ENCODE measurements at regions not wholly inside any gene's neighbourhood (a gene's known extent, or its start where the extent isn't known, plus 50 kb on each side); places are given as distances from the start of the nearest gene placed in this dataset.
A peak's percentile ranks its signal among the peaks of the same experiment; 100 is the strongest.

DNA sequence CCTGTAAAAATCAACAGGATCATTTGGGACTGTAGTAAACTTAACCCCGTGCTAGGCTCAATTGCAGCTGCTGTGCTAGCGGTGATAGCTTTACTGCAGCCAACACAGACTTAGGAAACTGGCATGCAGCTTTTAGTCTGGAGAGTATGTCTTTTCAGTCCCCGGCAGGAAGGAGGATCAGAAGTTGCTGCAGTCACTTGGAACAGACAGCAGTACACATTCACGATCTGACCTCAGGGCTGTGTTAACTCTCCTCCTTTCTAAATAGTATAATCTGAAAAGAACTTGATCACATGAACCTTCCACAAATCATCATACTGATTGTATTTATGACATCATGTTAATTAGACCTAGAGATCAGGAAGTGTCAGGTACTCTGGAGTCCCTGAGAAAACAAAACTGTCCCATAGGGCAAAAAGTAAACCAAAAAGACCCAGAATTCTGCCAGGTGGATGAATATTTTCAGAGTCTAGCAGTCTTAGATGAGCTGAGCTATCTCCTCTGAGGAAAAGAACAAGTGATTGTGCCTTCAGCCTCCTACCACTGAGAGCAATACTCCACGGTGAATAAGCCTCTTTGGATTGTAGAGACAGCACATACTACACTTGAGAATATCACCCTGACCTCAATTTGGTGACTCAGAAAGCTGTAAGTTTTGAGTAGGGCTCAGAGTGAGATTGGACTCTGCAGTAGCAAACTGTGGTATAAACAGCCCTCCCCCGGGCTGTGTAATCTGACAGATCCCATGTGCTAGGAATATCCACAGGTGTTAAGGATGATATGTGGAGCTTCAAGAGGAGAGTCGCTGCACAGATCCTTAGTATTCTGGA lies 181.0 kb upstream of the GPR12 start:
- Mint-ChIP-seq H3K9me3 (ENCODE audit: unreplicated experiment) (no peaks in the 10 kb centered on the region), H3K27me3 (ENCODE audit: insufficient read depth, unreplicated experiment) (no peaks in the 10 kb centered on the region), H3K27ac (ENCODE audit: low read depth, unreplicated experiment) (no peak overlapping the region), H3K36me3 (ENCODE audit: insufficient read depth, unreplicated experiment) (no peaks in the 10 kb centered on the region), H3K4me1 (ENCODE audit: insufficient read depth, unreplicated experiment) (peaks cover 6% of the 10 kb centered on the region), H3K4me3 (ENCODE audit: unreplicated experiment) (no peak overlapping the region)
- DNase-seq (ENCODE audit: unreplicated experiment): peak; percentile 23
- CTCF ChIA-PET: interaction anchor here (0.6 to 1.7 kb wide), 10 partner anchors 9 to 420 kb away, joined by 3 to 6 read pairs (median 4); no protein-coding TSS in a partner anchor
- intact Hi-C loops (cut with micrococcal nuclease): no loop called here
- BruUV-seq (replicated peaks): no TSS peak
- POLR2A ChIA-PET: no interaction called here
- TF ChIP-seq, protein P1, sequence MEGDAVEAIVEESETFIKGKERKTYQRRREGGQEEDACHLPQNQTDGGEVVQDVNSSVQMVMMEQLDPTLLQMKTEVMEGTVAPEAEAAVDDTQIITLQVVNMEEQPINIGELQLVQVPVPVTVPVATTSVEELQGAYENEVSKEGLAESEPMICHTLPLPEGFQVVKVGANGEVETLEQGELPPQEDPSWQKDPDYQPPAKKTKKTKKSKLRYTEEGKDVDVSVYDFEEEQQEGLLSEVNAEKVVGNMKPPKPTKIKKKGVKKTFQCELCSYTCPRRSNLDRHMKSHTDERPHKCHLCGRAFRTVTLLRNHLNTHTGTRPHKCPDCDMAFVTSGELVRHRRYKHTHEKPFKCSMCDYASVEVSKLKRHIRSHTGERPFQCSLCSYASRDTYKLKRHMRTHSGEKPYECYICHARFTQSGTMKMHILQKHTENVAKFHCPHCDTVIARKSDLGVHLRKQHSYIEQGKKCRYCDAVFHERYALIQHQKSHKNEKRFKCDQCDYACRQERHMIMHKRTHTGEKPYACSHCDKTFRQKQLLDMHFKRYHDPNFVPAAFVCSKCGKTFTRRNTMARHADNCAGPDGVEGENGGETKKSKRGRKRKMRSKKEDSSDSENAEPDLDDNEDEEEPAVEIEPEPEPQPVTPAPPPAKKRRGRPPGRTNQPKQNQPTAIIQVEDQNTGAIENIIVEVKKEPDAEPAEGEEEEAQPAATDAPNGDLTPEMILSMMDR (IDR thresholded peaks at IDR 0.05; ENCODE audit: unreplicated experiment): no peak

DNA sequence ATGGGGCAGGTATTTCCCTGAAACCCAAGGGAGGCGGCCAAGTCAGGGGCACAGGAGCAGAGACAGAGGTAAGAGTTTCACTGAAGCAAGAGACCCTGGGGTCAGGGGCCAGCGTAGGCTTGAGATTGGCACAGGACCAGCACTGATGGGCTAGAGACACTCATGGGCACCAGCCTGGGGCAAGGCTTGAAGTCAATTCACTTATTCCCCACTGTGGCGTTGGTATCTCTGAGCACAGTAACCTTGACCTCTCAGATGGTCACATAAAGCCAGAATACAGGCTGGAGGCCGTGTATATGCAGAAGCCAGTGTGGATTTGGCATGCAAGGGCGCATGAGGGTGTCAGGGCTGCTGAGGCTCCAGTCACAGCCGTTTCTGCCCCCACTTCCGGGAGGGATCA lies 173.5 kb upstream of the GPR12 start:
- Mint-ChIP-seq H3K36me3 (ENCODE audit: insufficient read depth, unreplicated experiment) (no peaks in the 10 kb centered on the region), H3K27ac (ENCODE audit: low read depth, unreplicated experiment) (no peak overlapping the region), H3K27me3 (ENCODE audit: insufficient read depth, unreplicated experiment) (peaks cover 2% of the 10 kb centered on the region), H3K4me3 (ENCODE audit: unreplicated experiment) (no peak overlapping the region), H3K9me3 (ENCODE audit: unreplicated experiment) (no peaks in the 10 kb centered on the region), H3K4me1 (ENCODE audit: insufficient read depth, unreplicated experiment) (no peaks in the 10 kb centered on the region)
- BruUV-seq (replicated peaks): no TSS peak
- no peak for DNase-seq (ENCODE audit: unreplicated experiment)
- ChIA-PET POLR2A (no interaction called here), CTCF (no interaction called here)
- intact Hi-C loops (cut with micrococcal nuclease): loop anchor here (5.0 kb wide), 1 partner anchor 62 kb away; no protein-coding TSS in a partner anchor
- TF ChIP-seq, protein P1 (IDR thresholded peaks at IDR 0.05; ENCODE audit: unreplicated experiment): no peak

DNA sequence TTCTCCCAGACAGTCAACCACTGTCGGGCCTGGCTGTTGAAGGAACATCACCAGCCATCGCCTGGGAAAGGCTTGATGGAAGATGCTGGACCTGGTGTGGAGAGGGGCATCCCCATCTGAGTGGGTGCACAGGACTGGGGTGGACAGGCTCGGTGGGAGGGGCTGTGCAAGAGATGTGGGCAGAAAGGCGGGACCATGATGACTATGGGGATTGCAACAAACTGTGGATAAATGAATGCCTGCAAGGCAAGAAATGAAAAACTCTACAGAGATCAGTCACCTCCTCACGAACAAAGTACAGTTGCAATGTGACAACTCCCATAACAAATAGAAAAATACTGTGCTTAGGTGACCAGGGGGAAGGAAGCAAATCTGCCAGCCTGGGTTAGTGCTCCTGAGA lies 171.9 kb upstream of the GPR12 start:
- TF ChIP-seq, protein P1 (IDR thresholded peaks at IDR 0.05; ENCODE audit: unreplicated experiment): no peak
- Mint-ChIP-seq H3K27me3 (ENCODE audit: insufficient read depth, unreplicated experiment) (peaks cover 19% of the 10 kb centered on the region), H3K27ac (ENCODE audit: low read depth, unreplicated experiment) (no peak overlapping the region), H3K4me3 (ENCODE audit: unreplicated experiment) (no peak overlapping the region), H3K36me3 (ENCODE audit: insufficient read depth, unreplicated experiment) (no peaks in the 10 kb centered on the region), H3K4me1 (ENCODE audit: insufficient read depth, unreplicated experiment) (no peaks in the 10 kb centered on the region), H3K9me3 (ENCODE audit: unreplicated experiment) (no peaks in the 10 kb centered on the region)
- CTCF ChIA-PET: interaction anchor here (0.5 to 5.0 kb wide), 3 partner anchors 38 to 226 kb away, joined by 3 to 57 read pairs (median 3); no protein-coding TSS in a partner anchor
- POLR2A ChIA-PET: no interaction called here
- BruUV-seq (replicated peaks): no TSS peak
- DNase-seq (ENCODE audit: unreplicated experiment): no peak
- intact Hi-C loops (cut with micrococcal nuclease): loop anchor here (5.0 kb wide), 1 partner anchor 60 kb away; no protein-coding TSS in a partner anchor

DNA sequence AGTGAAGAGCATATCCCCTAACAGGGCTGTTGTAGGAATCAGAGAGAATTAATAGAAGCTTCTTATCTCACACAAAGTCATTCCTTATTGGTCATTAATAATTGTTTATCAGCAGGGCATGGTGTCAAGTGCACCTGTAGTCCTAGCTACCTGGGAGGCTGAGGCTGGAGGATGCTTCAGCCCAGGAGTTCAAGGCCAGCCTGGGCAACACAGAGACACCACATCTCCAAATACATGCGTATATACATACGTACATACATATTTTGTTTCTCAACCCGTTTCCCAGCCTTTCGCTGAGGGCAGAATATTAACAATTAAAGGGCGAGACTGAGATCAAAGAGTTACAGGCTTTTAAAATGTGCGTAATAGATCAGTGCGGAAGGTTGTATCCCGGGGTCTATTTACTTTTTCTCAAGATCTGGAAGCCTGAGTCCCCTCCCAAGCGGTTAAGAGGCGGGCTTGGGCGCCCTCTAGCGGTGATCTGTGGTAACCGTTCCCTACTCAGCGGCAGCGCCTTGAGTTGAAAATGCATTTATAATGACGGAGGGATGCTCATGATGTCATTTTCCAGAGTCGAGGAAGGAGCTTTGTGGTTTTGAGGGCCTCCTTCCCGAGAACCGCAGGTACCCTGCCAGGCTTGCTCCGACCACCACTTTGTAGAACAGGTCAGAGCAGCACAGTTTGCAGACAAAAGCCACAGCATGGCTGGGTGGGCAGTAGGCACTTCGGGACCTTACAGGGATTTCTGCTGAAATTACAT lies 169.6 kb upstream of the GPR12 start:
- intact Hi-C loops (cut with micrococcal nuclease): loop anchor here (1.0 to 5.0 kb wide), 3 partner anchors 58 to 744 kb away; no protein-coding TSS in a partner anchor
- Mint-ChIP-seq H3K4me1 (ENCODE audit: insufficient read depth, unreplicated experiment) (no peaks in the 10 kb centered on the region), H3K36me3 (ENCODE audit: insufficient read depth, unreplicated experiment) (no peaks in the 10 kb centered on the region), H3K27me3 (ENCODE audit: insufficient read depth, unreplicated experiment) (peaks cover 42% of the 10 kb centered on the region), H3K27ac (ENCODE audit: low read depth, unreplicated experiment) (no peak overlapping the region), H3K9me3 (ENCODE audit: unreplicated experiment) (no peaks in the 10 kb centered on the region), H3K4me3 (ENCODE audit: unreplicated experiment) (no peak overlapping the region)
- POLR2A ChIA-PET: interaction anchor here (1.0 kb wide), 1 partner anchor 425 kb away, joined by 3 read pairs; no protein-coding TSS in a partner anchor
- CTCF ChIA-PET: interaction anchor here (0.5 to 5.0 kb wide), 59 partner anchors 10 to 1850 kb away, joined by 3 to 57 read pairs (median 4); no protein-coding TSS in a partner anchor
- BruUV-seq (replicated peaks): no TSS peak
- peak; percentile 69 for DNase-seq (ENCODE audit: unreplicated experiment)
- TF ChIP-seq, protein P1 (IDR thresholded peaks at IDR 0.05; ENCODE audit: unreplicated experiment): peak; percentile 91

Measured in MCF 10A (cell line).